ENCODE measurements at regions not wholly inside any gene's neighbourhood (a gene's known extent, or its start where the extent isn't known, plus 50 kb on each side); places are given as distances from the start of the nearest gene placed in this dataset.
"Not testable (repeated sequence)": the region's sequence is repeated elsewhere in the genome, so short reads cannot be mapped to it uniquely, and the experiment has no call there.

DNA sequence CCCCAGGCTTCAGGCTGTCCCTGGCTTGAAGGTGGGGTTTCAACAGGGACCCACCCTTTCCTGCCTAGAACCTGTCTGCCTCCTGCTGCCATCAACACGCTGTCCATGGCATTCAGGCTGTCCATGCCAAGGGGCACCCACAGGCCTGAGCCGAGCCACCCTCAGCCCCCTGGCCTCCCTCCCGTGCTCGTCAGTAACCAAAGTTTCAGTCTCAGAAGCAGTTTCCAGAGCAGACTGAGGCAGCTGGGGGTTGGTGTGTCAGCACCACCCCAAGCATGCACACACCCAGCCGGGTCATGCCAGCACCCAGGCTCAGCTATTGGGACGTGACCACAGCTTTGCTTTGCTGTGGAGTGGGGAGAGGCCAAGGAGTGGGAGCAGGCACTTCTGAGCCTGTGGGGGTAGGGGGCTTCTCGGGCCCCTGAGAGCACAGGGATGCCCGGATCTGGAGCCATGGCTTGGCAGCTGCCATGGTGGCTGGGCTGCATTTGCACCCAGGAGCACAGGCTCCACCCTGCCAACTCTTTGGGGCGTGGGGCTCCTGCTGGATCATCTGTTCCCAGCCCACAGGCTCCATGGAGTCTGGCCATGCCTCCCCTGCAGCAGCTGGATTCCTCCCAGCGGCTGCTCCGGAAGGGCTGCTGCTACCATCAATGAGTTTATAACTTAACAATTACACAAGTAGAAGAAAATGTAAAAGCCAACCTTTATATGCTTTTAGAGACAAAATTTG is 314.5 kb upstream of the SEMA3C start:
- Histone ChIP-seq H3K27ac (no peak overlapping the region), H3K36me3 (no peaks in the 10 kb centered on the region), H3K9me3 (no peaks in the 10 kb centered on the region), H3K4me3 (no peak overlapping the region), H3K4me1 (peaks cover 0 to 8% (median 0%) of the 10 kb centered on the region in 9 donors), H3K27me3 (no peaks in the 10 kb centered on the region)
- DNase-seq, result peak in 1 of 2 donors; percentile 11
- 80 to 85% methylated on average over 11 of the region's 11 CpGs for WGBS, 2 donors
- intact Hi-C loops (cut with DNase I), result no loop called here
- peak in 1 of 8 donors; percentile 26 for ATAC-seq
- TF ChIP-seq CTCF (IDR thresholded peaks at IDR 0.05), result no peak

GRCh38 chr7:81232084-81232799 is 313.4 kb upstream of the SEMA3C start:
- no peaks in the 10 kb centered on the region for H3K27me3 ChIP-seq
- H3K4me3 ChIP-seq, result no peak overlapping the region
- no peaks in the 10 kb centered on the region for H3K9me3 ChIP-seq
- WGBS, 2 donors, result 48 to 57% methylated on average over 8 of the region's 8 CpGs
- intact Hi-C loops (cut with DNase I), result no loop called here
- no peaks in the 10 kb centered on the region for H3K36me3 ChIP-seq
- DNase-seq, result peak in 1 of 2 donors; percentile 21
- H3K27ac ChIP-seq, result no peak overlapping the region
- peaks cover 0 to 8% (median 0%) of the 10 kb centered on the region in 9 donors for H3K4me1 ChIP-seq
- no peak for TF ChIP-seq CTCF (IDR thresholded peaks at IDR 0.05)
- ATAC-seq, result peak; percentile 16 to 79 (median 60)

DNA sequence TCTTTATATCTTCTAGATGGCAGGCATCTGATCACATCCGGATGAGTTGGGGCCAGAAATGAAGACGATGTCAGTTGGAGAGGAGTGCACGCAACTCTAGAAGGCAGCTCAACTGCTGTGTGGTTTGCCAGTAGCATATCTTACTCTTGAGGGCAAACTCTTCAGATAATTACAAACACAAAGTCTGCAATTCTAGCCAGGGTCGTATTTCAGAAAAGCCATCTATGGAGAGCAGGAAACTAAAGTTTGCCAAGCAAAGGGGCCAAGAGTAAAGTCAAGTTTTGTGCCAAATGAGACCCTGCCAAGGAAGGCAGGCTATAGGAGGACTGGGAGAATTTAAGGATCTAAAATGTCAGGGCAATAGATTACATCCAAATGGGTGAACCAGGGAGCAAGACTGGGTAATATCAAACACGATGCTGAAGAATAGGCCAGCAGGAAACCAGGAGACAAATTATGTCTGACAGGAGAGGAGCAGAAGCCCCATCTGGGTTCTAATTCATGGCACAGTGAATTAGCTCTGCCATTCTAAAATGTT is 312.5 kb upstream of the SEMA3C start:
- Histone ChIP-seq H3K27me3 (no peaks in the 10 kb centered on the region), H3K4me1 (peaks cover 0 to 8% (median 0%) of the 10 kb centered on the region in 9 donors), H3K27ac (no peak overlapping the region), H3K4me3 (no peak overlapping the region), H3K36me3 (no peaks in the 10 kb centered on the region), H3K9me3 (no peaks in the 10 kb centered on the region)
- WGBS, 2 donors, result 40% methylated on average over 5 of the region's 5 CpGs
- intact Hi-C loops (cut with DNase I), result no loop called here
- TF ChIP-seq CTCF (IDR thresholded peaks at IDR 0.05), result no peak
- ATAC-seq, result no peak
- DNase-seq, result no peak

DNA sequence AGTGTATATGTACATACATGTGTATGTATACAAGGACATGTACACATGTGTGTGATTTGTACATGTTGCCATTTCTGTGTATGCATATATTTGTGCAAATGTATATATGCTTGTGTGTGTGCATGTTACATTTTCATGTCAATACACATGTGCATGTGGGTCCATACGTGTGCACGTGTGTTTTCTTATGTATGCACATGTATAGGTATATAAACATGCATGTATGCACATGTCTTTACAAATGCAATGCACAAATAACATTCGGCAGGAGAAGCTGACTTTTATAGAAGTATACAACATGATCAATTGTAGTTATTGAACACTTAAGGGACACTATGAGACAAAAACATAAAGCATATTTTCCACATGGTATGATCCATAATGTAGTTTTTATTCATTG is 307.4 kb upstream of the SEMA3C start:
- Histone ChIP-seq H3K27ac (no peak overlapping the region), H3K9me3 (peaks cover 0 to 14% (median 0%) of the 10 kb centered on the region in 11 donors), H3K4me1 (no peaks in the 10 kb centered on the region), H3K36me3 (no peaks in the 10 kb centered on the region), H3K27me3 (no peaks in the 10 kb centered on the region), H3K4me3 (no peak overlapping the region)
- 91 to 94% methylated on average over 3 of the region's 3 CpGs for WGBS, 2 donors
- ATAC-seq (no peak), DNase-seq (no peak)
- TF ChIP-seq CTCF (IDR thresholded peaks at IDR 0.05), result no peak
- intact Hi-C loops (cut with DNase I), result no loop called here

- not testable (repeated sequence) for DNase-seq
- 89 to 94% methylated on average over 2 of the region's 2 CpGs for WGBS, 2 donors
Measured at GRCh38 chr7:81222692-81223091, 303.8 kb upstream of the SEMA3C start.

More at GRCh38 chr7:81222692-81223091, 303.8 kb upstream of the SEMA3C start:
- H3K4me3 ChIP-seq; H3K27ac ChIP-seq; H3K4me1 ChIP-seq; ATAC-seq; H3K27me3 ChIP-seq; intact Hi-C loops (cut with DNase I); H3K36me3 ChIP-seq: not testable (repeated sequence)
- H3K9me3 ChIP-seq, result peaks cover 0 to 14% (median 0%) of the 10 kb centered on the region in 11 donors

Measured in heart right ventricle (tissue), 16 donors.